ENCODE measurements at regions not wholly inside any gene's neighbourhood (a gene's known extent, or its start where the extent isn't known, plus 50 kb on each side); places are given as distances from the start of the nearest gene placed in this dataset.

DNA sequence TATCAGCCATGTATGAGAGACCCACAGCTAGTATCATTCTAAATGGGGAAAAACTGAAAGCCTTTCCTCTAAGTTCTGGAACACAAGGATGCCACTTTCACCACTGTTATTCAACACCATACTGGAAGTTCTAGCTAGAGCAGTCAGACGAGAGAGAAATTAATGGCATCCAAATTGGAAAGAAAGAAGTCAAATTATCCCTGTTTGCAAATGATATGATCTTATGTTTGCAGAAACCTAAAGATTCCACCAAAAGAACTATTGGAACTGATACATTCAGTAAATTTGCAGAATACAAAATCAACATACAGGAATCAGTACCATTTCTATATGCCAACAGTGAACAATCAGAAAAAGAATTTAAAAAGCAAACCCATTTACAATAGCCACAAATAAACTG lies 226.0 kb downstream of the TRPC6 start:
- TF ChIP-seq HDGF (IDR thresholded peaks at IDR 0.05; ENCODE audit: borderline replicate concordance) (no peak), FOXM1 (IDR thresholded peaks at IDR 0.05; ENCODE audit: borderline replicate concordance) (no peak), SUZ12 (IDR thresholded peaks at IDR 0.05) (no peak), CTBP1 (IDR thresholded peaks at IDR 0.05; ENCODE audit: borderline replicate concordance) (no peak), BHLHE40 (IDR thresholded peaks at IDR 0.05; ENCODE audit: borderline replicate concordance) (no peak)
- TF ChIP-seq, protein P1, sequence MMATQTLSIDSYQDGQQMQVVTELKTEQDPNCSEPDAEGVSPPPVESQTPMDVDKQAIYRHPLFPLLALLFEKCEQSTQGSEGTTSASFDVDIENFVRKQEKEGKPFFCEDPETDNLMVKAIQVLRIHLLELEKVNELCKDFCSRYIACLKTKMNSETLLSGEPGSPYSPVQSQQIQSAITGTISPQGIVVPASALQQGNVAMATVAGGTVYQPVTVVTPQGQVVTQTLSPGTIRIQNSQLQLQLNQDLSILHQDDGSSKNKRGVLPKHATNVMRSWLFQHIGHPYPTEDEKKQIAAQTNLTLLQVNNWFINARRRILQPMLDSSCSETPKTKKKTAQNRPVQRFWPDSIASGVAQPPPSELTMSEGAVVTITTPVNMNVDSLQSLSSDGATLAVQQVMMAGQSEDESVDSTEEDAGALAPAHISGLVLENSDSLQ (IDR thresholded peaks at IDR 0.05): no peak

All from HEK293T (cell line).